ENCODE measurements at regions not wholly inside any gene's neighbourhood (a gene's known extent, or its start where the extent isn't known, plus 50 kb on each side); places are given as distances from the start of the nearest gene placed in this dataset.

- TF ChIP-seq POLR2AphosphoS5 (IDR thresholded peaks at IDR 0.05; ENCODE audit: low read depth, low read length) (no peak), CTCF (IDR thresholded peaks at IDR 0.05) (no peak), SIN3A (IDR thresholded peaks at IDR 0.05; ENCODE audit: borderline replicate concordance, insufficient read depth, low read depth, low read length) (no peak), TCF7L2 (IDR thresholded peaks at IDR 0.05; ENCODE audit: low read depth, low read length) (no peak)
- TF ChIP-seq, protein P1, sequence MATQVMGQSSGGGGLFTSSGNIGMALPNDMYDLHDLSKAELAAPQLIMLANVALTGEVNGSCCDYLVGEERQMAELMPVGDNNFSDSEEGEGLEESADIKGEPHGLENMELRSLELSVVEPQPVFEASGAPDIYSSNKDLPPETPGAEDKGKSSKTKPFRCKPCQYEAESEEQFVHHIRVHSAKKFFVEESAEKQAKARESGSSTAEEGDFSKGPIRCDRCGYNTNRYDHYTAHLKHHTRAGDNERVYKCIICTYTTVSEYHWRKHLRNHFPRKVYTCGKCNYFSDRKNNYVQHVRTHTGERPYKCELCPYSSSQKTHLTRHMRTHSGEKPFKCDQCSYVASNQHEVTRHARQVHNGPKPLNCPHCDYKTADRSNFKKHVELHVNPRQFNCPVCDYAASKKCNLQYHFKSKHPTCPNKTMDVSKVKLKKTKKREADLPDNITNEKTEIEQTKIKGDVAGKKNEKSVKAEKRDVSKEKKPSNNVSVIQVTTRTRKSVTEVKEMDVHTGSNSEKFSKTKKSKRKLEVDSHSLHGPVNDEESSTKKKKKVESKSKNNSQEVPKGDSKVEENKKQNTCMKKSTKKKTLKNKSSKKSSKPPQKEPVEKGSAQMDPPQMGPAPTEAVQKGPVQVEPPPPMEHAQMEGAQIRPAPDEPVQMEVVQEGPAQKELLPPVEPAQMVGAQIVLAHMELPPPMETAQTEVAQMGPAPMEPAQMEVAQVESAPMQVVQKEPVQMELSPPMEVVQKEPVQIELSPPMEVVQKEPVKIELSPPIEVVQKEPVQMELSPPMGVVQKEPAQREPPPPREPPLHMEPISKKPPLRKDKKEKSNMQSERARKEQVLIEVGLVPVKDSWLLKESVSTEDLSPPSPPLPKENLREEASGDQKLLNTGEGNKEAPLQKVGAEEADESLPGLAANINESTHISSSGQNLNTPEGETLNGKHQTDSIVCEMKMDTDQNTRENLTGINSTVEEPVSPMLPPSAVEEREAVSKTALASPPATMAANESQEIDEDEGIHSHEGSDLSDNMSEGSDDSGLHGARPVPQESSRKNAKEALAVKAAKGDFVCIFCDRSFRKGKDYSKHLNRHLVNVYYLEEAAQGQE (IDR thresholded peaks at IDR 0.05; ENCODE audit: insufficient read depth in 1 of 2, low read depth in 2 of 2, low read length in 1 of 2), result no peak
These were observed 167.4 kb downstream of the CDC5L start for GRCh38 chr6:44554861-44555260.
